ENCODE measurements at regions not wholly inside any gene's neighbourhood (a gene's known extent, or its start where the extent isn't known, plus 50 kb on each side); places are given as distances from the start of the nearest gene placed in this dataset.
"Not testable (repeated sequence)": the region's sequence is repeated elsewhere in the genome, so short reads cannot be mapped to it uniquely, and the experiment has no call there.

- Mint-ChIP-seq H3K36me3 (peaks cover 2% of the 10 kb centered on the region), H3K27me3 (no peaks in the 10 kb centered on the region), H3K27ac (no peak overlapping the region), H3K4me1 (no peaks in the 10 kb centered on the region), H3K4me3 (no peak overlapping the region), H3K9me3 (peaks cover 8% of the 10 kb centered on the region)
- no peak for ATAC-seq (ENCODE audit: low read depth)
- no peak for DNase-seq (ENCODE audit: low spot score in 2 of 2)
Observed at GRCh38 chr13:53445686-53446085, 417.1 kb downstream of the OLFM4 start.

- H3K4me3 Mint-ChIP-seq = no peak overlapping the region
- no peak overlapping the region for H3K27ac Mint-ChIP-seq
- H3K9me3 Mint-ChIP-seq = peaks cover 8% of the 10 kb centered on the region
Observed at GRCh38 chr13:53447456-53447855, 418.8 kb downstream of the OLFM4 start.

DNA sequence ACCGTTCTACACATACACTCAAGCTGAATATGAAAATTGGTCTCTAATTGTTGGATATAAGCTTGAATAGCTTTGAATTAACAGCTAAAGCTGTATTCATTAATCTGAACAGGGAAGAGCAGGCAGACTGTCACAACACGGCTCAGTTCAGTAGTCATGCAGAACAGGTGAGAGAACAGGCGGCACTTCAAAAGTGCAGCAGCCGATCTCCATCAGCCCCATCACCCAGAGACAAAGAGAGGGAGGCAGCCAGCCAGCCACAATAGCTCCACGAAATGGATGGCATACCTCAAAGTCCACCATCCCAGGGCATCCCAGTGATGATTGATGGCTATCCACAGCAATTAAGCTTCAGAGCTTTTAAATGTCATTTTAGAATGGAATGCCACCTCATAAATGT lies 419.2 kb downstream of the OLFM4 start:
- Mint-ChIP-seq H3K27me3 (no peaks in the 10 kb centered on the region), H3K9me3 (peaks cover 8% of the 10 kb centered on the region), H3K27ac (no peak overlapping the region), H3K36me3 (peaks cover 2% of the 10 kb centered on the region), H3K4me3 (no peak overlapping the region), H3K4me1 (no peaks in the 10 kb centered on the region)
- ATAC-seq (ENCODE audit: low read depth) (no peak), DNase-seq (ENCODE audit: low spot score in 2 of 2) (no peak)

More at GRCh38 chr13:53447456-53447855, 418.8 kb downstream of the OLFM4 start:
- ATAC-seq (ENCODE audit: low read depth) = no peak
- DNase-seq (ENCODE audit: low spot score in 2 of 2) = no peak
- H3K4me1 Mint-ChIP-seq = no peaks in the 10 kb centered on the region
- no peaks in the 10 kb centered on the region for H3K27me3 Mint-ChIP-seq
- H3K36me3 Mint-ChIP-seq = peaks cover 2% of the 10 kb centered on the region

DNA sequence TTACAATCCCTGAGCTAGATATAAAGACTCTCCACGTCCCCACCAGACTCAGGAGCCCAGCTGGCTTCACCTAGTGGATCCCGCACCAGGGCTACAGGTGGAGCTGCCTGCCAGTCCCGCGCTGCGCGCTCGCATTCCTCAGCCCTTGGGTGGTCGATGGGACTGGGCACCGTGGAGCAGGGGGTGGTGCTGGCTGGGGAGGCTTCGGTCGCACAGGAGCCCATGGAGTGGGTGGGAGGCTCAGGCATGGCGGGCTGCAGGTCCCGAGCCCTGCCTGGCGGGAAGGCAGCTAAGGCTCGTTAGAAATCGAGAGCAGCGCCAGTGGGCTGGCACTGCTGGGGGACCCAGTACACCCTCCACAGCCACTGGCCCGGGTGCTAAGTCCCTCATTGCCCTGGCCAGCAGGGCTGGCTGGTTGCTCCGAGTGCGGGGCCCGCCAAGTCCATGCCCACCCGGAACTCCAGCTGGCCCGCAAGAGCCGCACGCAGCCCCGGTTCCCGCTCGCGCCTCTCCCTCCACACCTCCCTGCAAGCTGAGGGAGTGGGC lies 423.7 kb downstream of the OLFM4 start:
- not testable (repeated sequence) for H3K4me1 Mint-ChIP-seq; H3K36me3 Mint-ChIP-seq; ATAC-seq (ENCODE audit: low read depth); H3K27ac Mint-ChIP-seq; H3K4me3 Mint-ChIP-seq; DNase-seq (ENCODE audit: low spot score in 2 of 2); H3K27me3 Mint-ChIP-seq
- H3K9me3 Mint-ChIP-seq = peaks cover 10% of the 10 kb centered on the region

DNA sequence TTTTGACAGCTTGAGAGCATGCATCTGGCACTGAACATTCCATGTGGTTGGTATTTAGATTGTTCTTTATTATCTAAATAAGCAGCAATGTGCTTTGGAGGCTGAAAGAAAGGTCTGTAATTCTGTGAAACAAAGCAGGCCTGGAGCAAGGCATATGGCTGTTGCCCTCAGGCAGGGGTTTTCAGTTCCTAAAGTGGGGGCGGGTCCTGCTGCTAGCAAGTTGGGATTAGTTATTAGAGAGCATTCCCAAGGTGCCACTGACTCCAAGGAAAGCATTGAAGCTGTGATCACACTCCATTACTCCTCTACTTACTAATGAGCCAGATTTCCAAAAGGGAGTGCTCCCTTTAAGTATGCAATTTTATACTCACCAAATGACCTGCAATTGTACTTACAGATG lies 432.2 kb downstream of the OLFM4 start:
- peaks cover 8% of the 10 kb centered on the region for H3K9me3 Mint-ChIP-seq
- no peak overlapping the region for H3K4me3 Mint-ChIP-seq
- H3K4me1 Mint-ChIP-seq = no peaks in the 10 kb centered on the region

DNA sequence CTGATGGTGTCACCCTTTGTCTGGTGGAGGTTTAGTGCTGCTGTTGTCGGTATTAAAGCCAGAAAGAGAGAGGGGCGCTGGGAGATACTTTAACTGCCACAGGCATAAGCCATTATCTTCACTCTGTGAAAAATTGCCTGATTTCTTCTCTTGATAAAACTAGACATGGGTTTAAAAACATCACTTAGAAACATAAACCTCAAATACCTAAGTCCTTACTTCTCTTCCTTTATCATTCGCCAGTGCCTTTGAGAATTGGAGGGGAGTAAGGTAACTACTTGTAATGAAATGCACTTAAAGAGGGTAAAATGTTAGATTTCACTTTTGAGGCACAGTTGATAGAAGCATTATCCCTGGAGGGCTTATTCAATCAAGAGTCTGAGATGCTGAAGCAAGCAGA lies 434.5 kb downstream of the OLFM4 start:
- no peaks in the 10 kb centered on the region for H3K4me1 Mint-ChIP-seq
- peaks cover 5% of the 10 kb centered on the region for H3K9me3 Mint-ChIP-seq
- no peak for DNase-seq (ENCODE audit: low spot score in 2 of 2)
- no peaks in the 10 kb centered on the region for H3K27me3 Mint-ChIP-seq
- no peak overlapping the region for H3K4me3 Mint-ChIP-seq
- ATAC-seq (ENCODE audit: low read depth) = no peak
- no peak overlapping the region for H3K27ac Mint-ChIP-seq
- no peaks in the 10 kb centered on the region for H3K36me3 Mint-ChIP-seq

More for the DNA sequence above, 432.2 kb downstream of the OLFM4 start:
- Mint-ChIP-seq H3K27me3 (no peaks in the 10 kb centered on the region), H3K36me3 (no peaks in the 10 kb centered on the region), H3K27ac (no peak overlapping the region)
- DNase-seq (ENCODE audit: low spot score in 2 of 2) (no peak), ATAC-seq (ENCODE audit: low read depth) (no peak)

DNA sequence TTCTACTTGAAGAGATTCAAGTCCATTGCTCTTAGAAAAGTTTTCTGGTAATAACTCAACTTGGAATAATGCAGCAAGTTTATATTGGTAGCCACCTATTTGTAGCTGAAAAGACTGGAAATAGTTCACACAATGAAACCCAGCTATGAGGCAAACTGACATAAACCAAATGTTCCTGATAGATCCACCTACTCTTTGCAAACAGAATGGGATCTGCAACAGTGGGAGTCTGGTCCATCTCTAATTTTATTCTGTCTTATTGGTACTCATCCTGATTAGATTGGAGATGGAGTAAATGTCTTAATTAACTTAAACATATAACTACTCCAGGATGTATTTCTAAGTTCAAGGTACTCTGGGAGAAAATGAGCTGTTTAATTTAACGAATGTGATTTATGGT lies 438.0 kb downstream of the OLFM4 start:
- Mint-ChIP-seq H3K36me3 (no peaks in the 10 kb centered on the region), H3K4me1 (no peaks in the 10 kb centered on the region), H3K27me3 (no peaks in the 10 kb centered on the region), H3K9me3 (peaks cover 5% of the 10 kb centered on the region), H3K27ac (no peak overlapping the region), H3K4me3 (no peak overlapping the region)
- ATAC-seq (ENCODE audit: low read depth) (no peak), DNase-seq (ENCODE audit: low spot score in 2 of 2) (no peak)

DNA sequence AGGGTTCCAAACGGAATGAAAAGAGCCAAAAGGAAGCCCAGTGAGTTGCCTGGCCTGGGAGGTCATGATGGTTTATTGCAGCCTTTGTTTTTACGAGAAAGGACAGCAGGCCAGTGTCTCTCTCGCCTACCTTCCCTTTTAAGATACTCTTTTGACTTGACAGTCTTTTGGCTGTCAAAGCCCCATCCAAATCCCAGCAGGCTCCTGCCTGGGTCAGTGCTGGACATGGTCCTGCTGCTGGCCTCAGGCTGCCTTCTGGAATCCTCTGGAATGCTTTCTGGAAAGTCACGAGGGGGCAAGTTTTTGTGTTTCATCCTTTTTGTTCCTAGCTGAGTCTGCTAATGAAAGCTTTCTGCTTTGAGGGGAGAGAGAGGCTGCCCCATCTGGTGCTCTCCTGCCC lies 444.8 kb downstream of the OLFM4 start:
- no peak overlapping the region for H3K27ac Mint-ChIP-seq
- H3K27me3 Mint-ChIP-seq = no peaks in the 10 kb centered on the region
- peaks cover 8% of the 10 kb centered on the region for H3K9me3 Mint-ChIP-seq
- DNase-seq (ENCODE audit: low spot score in 2 of 2) (no peak), ATAC-seq (ENCODE audit: low read depth) (no peak)
- no peak overlapping the region for H3K4me3 Mint-ChIP-seq
- no peaks in the 10 kb centered on the region for H3K36me3 Mint-ChIP-seq
- H3K4me1 Mint-ChIP-seq = no peaks in the 10 kb centered on the region

DNA sequence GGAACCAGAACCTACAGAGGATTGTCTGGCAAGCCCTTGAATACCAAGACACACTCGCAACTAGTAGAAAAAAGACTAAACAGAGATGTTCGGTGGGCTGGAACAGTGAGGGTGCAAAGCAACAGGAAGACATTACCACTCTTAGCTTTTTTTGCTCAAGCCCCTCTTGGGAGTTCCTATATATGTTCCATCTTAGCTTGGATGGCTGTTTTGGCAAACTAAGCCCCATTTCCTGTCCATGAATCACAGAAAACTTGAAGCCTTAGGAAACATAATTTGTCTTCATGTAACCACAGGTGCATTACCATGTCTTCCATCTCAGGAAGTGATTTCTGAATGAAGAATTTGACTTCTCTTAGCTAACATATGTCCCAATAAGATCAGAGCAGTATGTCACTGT lies 446.3 kb downstream of the OLFM4 start:
- DNase-seq (ENCODE audit: low spot score in 2 of 2) = no peak
- H3K27me3 Mint-ChIP-seq = no peaks in the 10 kb centered on the region
- no peaks in the 10 kb centered on the region for H3K4me1 Mint-ChIP-seq

GRCh38 chr13:53490752-53491151 lies 462.1 kb downstream of the OLFM4 start:
- ATAC-seq (ENCODE audit: low read depth) (no peak), DNase-seq (ENCODE audit: low spot score in 2 of 2) (no peak)
- no peak overlapping the region for H3K27ac Mint-ChIP-seq
- H3K36me3 Mint-ChIP-seq = no peaks in the 10 kb centered on the region
- H3K4me3 Mint-ChIP-seq = no peak overlapping the region
- no peaks in the 10 kb centered on the region for H3K9me3 Mint-ChIP-seq
- no peaks in the 10 kb centered on the region for H3K4me1 Mint-ChIP-seq
- no peaks in the 10 kb centered on the region for H3K27me3 Mint-ChIP-seq

More for the DNA sequence above, 446.3 kb downstream of the OLFM4 start:
- no peak for ATAC-seq (ENCODE audit: low read depth)
- Mint-ChIP-seq H3K4me3 (no peak overlapping the region), H3K9me3 (peaks cover 7% of the 10 kb centered on the region), H3K36me3 (no peaks in the 10 kb centered on the region), H3K27ac (no peak overlapping the region)

GRCh38 chr13:53494406-53494805 lies 465.8 kb downstream of the OLFM4 start:
- DNase-seq (ENCODE audit: low spot score in 2 of 2) (no peak), ATAC-seq (ENCODE audit: low read depth) (no peak)
- Mint-ChIP-seq H3K4me1 (no peaks in the 10 kb centered on the region), H3K4me3 (no peak overlapping the region), H3K36me3 (no peaks in the 10 kb centered on the region), H3K27me3 (no peaks in the 10 kb centered on the region), H3K27ac (no peak overlapping the region), H3K9me3 (peaks cover 4% of the 10 kb centered on the region)

- peaks cover 10% of the 10 kb centered on the region for H3K9me3 Mint-ChIP-seq
- H3K27me3 Mint-ChIP-seq = no peaks in the 10 kb centered on the region
- ATAC-seq (ENCODE audit: low read depth) (no peak), DNase-seq (ENCODE audit: low spot score in 2 of 2) (no peak)
- no peak overlapping the region for H3K4me3 Mint-ChIP-seq
- H3K4me1 Mint-ChIP-seq = no peaks in the 10 kb centered on the region
- H3K27ac Mint-ChIP-seq = no peak overlapping the region
- H3K36me3 Mint-ChIP-seq = no peaks in the 10 kb centered on the region
Observed at GRCh38 chr13:53499576-53500133, 471.0 kb downstream of the OLFM4 start.

DNA sequence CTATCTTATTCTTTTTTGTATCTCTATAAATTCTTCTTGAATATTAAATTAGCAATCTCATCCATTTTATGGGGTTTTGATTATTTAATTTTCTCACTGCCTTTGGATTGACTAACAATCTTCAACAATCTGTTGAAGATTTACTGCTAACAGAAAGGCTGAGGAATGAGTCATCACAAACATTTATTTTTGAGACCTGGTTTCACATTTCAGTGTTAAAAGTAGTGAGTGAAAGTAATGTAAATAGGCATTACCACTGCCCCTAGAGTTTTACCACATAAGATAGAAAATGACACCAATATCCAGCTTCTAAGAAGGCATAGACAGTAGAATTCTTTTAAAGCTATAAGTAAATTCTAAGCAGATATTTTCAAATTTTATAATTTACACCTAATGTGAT lies 472.8 kb downstream of the OLFM4 start:
- H3K27ac Mint-ChIP-seq = no peak overlapping the region
- ATAC-seq (ENCODE audit: low read depth) (no peak), DNase-seq (ENCODE audit: low spot score in 2 of 2) (no peak)
- no peak overlapping the region for H3K4me3 Mint-ChIP-seq
- no peaks in the 10 kb centered on the region for H3K36me3 Mint-ChIP-seq
- H3K9me3 Mint-ChIP-seq = peaks cover 10% of the 10 kb centered on the region
- H3K4me1 Mint-ChIP-seq = no peaks in the 10 kb centered on the region
- H3K27me3 Mint-ChIP-seq = no peaks in the 10 kb centered on the region

GRCh38 chr13:53507741-53508140 lies 479.1 kb downstream of the OLFM4 start:
- ATAC-seq (ENCODE audit: low read depth) (no peak), DNase-seq (ENCODE audit: low spot score in 2 of 2) (no peak)
- H3K4me1 Mint-ChIP-seq = no peaks in the 10 kb centered on the region
- H3K27me3 Mint-ChIP-seq = no peaks in the 10 kb centered on the region
- no peak overlapping the region for H3K27ac Mint-ChIP-seq
- H3K9me3 Mint-ChIP-seq = peaks cover 8% of the 10 kb centered on the region
- H3K4me3 Mint-ChIP-seq = no peak overlapping the region
- H3K36me3 Mint-ChIP-seq = no peaks in the 10 kb centered on the region

DNA sequence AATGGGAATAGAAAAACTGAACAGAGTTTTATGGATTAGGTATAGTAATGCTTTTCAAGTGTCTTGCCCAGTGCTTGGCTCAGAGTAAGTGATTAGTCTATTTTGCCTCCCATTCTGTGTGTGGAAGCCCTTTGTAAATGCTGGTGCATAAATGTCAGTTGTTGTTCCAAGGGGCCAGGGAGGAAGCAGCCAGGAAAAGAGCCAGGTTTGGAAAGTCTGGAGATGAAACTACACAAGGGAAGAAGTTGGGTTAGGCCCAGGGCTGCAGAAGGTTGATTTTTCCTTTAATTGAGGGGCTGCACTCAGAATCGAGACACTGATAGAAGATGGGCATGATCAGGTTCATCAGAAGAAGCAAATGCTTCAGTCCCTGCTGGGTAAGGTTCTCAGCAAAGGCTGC lies 484.0 kb downstream of the OLFM4 start:
- ATAC-seq (ENCODE audit: low read depth) = no peak
- H3K4me1 Mint-ChIP-seq = no peaks in the 10 kb centered on the region
- H3K27ac Mint-ChIP-seq = no peak overlapping the region
- H3K36me3 Mint-ChIP-seq = no peaks in the 10 kb centered on the region
- H3K4me3 Mint-ChIP-seq = no peak overlapping the region
- H3K27me3 Mint-ChIP-seq = no peaks in the 10 kb centered on the region
- no peak for DNase-seq (ENCODE audit: low spot score in 2 of 2)
- H3K9me3 Mint-ChIP-seq = peaks cover 4% of the 10 kb centered on the region

All from memory B cell (primary cell).